NCI-H2196 (cell line): ENCODE measurements at regions not wholly inside any gene's neighbourhood (a gene's known extent, or its start where the extent isn't known, plus 50 kb on each side); places are given as distances from the start of the nearest gene placed in this dataset.
"Not testable (repeated sequence)": the region's sequence is repeated elsewhere in the genome, so short reads cannot be mapped to it uniquely, and the experiment has no call there.

Experiments
- DNase-seq: peaks from one replicate; lab custom pipeline; 2025; ENCODE audit not compliant: unreplicated experiment; lab: John Stamatoyannopoulos, UW

- no peak for DNase-seq
Measured at GRCh38 chr7:138169441-138169851, 93.2 kb downstream of the AKR1D1 start.

- no peak for DNase-seq
Measured at GRCh38 chr7:138170298-138170697, 94.0 kb downstream of the AKR1D1 start.

- no peak for DNase-seq
Measured at GRCh38 chr7:138170959-138171703, 94.9 kb downstream of the AKR1D1 start.

- DNase-seq = no peak
Measured at GRCh38 chr7:138173548-138173947, 97.3 kb downstream of the AKR1D1 start.

GRCh38 chr7:138176060-138176459, 99.8 kb downstream of the AKR1D1 start:
- DNase-seq = no peak

GRCh38 chr7:138184191-138184590, 107.9 kb downstream of the AKR1D1 start:
- no peak for DNase-seq

- no peak for DNase-seq
Measured at GRCh38 chr7:138185132-138185908, 109.1 kb downstream of the AKR1D1 start.

- DNase-seq = no peak
Measured at GRCh38 chr7:138186951-138187351, 110.7 kb downstream of the AKR1D1 start.

- no peak for DNase-seq
Measured at GRCh38 chr7:138188290-138188858, 112.1 kb downstream of the AKR1D1 start.

GRCh38 chr7:138194567-138194966, 118.3 kb downstream of the AKR1D1 start:
- no peak for DNase-seq

- DNase-seq = no peak
Measured at GRCh38 chr7:138195151-138195571, 118.9 kb downstream of the AKR1D1 start.

- not testable (repeated sequence) for DNase-seq
Measured at GRCh38 chr7:138196503-138196946, 120.3 kb downstream of the AKR1D1 start.

GRCh38 chr7:138196971-138197896, 121.0 kb downstream of the AKR1D1 start:
- DNase-seq = no peak

- no peak for DNase-seq
Measured at GRCh38 chr7:138204285-138204981, 128.2 kb downstream of the AKR1D1 start.

- no peak for DNase-seq
Measured at GRCh38 chr7:138204982-138205298, 128.7 kb downstream of the AKR1D1 start.

GRCh38 chr7:138205614-138206150, 129.4 kb downstream of the AKR1D1 start:
- no peak for DNase-seq

GRCh38 chr7:138207555-138207971, 131.3 kb downstream of the AKR1D1 start:
- no peak for DNase-seq

GRCh38 chr7:138208142-138208570, 131.9 kb downstream of the AKR1D1 start:
- no peak for DNase-seq

- no peak for DNase-seq
Measured at GRCh38 chr7:138208864-138209263, 132.6 kb downstream of the AKR1D1 start.

GRCh38 chr7:138212314-138212713, 136.1 kb downstream of the AKR1D1 start:
- no peak for DNase-seq
